ENCODE measurements at regions not wholly inside any gene's neighbourhood (a gene's known extent, or its start where the extent isn't known, plus 50 kb on each side); places are given as distances from the start of the nearest gene placed in this dataset.

DNA sequence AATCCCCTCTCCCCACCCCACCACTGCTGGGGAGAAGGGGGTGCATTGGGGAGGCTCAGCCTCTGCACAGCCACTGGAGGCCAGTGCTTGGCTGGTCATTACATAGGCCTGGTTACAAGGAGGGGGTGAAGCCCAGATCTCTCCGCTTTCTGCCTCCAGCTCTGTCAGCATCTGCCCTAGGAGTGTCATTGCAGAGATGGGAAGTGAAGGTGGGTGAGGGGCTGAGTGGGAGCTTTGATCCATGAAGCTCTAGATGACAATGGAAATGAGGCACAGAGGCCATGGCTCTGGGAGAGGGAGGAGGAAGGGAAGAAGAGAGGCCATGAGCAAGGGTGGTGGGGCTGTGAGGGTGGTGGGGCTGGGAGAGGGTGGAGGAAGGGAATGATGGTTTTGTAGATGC lies 411.6 kb downstream of the MATN1 start:
- no peak overlapping the region for H3K4me3 ChIP-seq (ENCODE audit: insufficient read depth, low read depth, low read length)
- peaks cover 8% of the 10 kb centered on the region for H3K9me3 Mint-ChIP-seq (ENCODE audit: unreplicated experiment)
- H3K9me3 ChIP-seq (ENCODE audit: insufficient read depth, low read depth, low read length), result no peaks in the 10 kb centered on the region
- no peak overlapping the region for H3K27ac Mint-ChIP-seq (ENCODE audit: unreplicated experiment)
- no peak overlapping the region for H3K9ac ChIP-seq (ENCODE audit: low read length)
- H3K27me3 ChIP-seq (ENCODE audit: insufficient read depth, low read length), result peaks cover 3% of the 10 kb centered on the region
- no peak overlapping the region for H3K4me2 ChIP-seq (ENCODE audit: low read length)
- H3K36me3 ChIP-seq (ENCODE audit: insufficient read depth, low read length), result no peaks in the 10 kb centered on the region
- H3K4me1 ChIP-seq (ENCODE audit: insufficient read depth, low read length), result no peaks in the 10 kb centered on the region
- no peak overlapping the region for H2AFZ ChIP-seq (ENCODE audit: low read depth, low read length)
- no peak for FAIRE-seq
- TF ChIP-seq EZH2 (IDR thresholded peaks at IDR 0.05; ENCODE audit: insufficient read depth, low read length), result no peak
- TF ChIP-seq, protein P1, sequence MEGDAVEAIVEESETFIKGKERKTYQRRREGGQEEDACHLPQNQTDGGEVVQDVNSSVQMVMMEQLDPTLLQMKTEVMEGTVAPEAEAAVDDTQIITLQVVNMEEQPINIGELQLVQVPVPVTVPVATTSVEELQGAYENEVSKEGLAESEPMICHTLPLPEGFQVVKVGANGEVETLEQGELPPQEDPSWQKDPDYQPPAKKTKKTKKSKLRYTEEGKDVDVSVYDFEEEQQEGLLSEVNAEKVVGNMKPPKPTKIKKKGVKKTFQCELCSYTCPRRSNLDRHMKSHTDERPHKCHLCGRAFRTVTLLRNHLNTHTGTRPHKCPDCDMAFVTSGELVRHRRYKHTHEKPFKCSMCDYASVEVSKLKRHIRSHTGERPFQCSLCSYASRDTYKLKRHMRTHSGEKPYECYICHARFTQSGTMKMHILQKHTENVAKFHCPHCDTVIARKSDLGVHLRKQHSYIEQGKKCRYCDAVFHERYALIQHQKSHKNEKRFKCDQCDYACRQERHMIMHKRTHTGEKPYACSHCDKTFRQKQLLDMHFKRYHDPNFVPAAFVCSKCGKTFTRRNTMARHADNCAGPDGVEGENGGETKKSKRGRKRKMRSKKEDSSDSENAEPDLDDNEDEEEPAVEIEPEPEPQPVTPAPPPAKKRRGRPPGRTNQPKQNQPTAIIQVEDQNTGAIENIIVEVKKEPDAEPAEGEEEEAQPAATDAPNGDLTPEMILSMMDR (IDR thresholded peaks at IDR 0.05; ENCODE audit: insufficient read depth, low read depth, low read length), result no peak
- H4K20me1 ChIP-seq (ENCODE audit: insufficient read depth, low read length), result no peaks in the 10 kb centered on the region
- no peak overlapping the region for H3K27ac ChIP-seq (ENCODE audit: low read depth, low read length)
- no peaks in the 10 kb centered on the region for H3K36me3 Mint-ChIP-seq (ENCODE audit: low read depth, unreplicated experiment)
- no peaks in the 10 kb centered on the region for H3K79me2 ChIP-seq (ENCODE audit: insufficient read depth, low read length)
- H3K4me1 Mint-ChIP-seq (ENCODE audit: low read depth, unreplicated experiment), result no peaks in the 10 kb centered on the region
- H3K27me3 Mint-ChIP-seq (ENCODE audit: low read depth, unreplicated experiment), result peaks cover 67% of the 10 kb centered on the region
- H3K4me3 Mint-ChIP-seq (ENCODE audit: unreplicated experiment), result no peak overlapping the region
- DNase-seq (ENCODE audit: low read depth), result no peak

- no peak for DNase-seq (ENCODE audit: low read depth)
- H3K4me1 ChIP-seq (ENCODE audit: insufficient read depth, low read length), result no peaks in the 10 kb centered on the region
- peaks cover 3% of the 10 kb centered on the region for H3K9me3 Mint-ChIP-seq (ENCODE audit: unreplicated experiment)
These were observed 412.2 kb downstream of the MATN1 start for GRCh38 chr1:30310966-30311742.

More at GRCh38 chr1:30310966-30311742, 412.2 kb downstream of the MATN1 start:
- no peak for FAIRE-seq
- TF ChIP-seq, protein P1 (IDR thresholded peaks at IDR 0.05; ENCODE audit: insufficient read depth, low read depth, low read length), result no peak
- no peak for TF ChIP-seq EZH2 (IDR thresholded peaks at IDR 0.05; ENCODE audit: insufficient read depth, low read length)
- Mint-ChIP-seq H3K27me3 (ENCODE audit: low read depth, unreplicated experiment) (peaks cover 67% of the 10 kb centered on the region), H3K36me3 (ENCODE audit: low read depth, unreplicated experiment) (no peaks in the 10 kb centered on the region), H3K27ac (ENCODE audit: unreplicated experiment) (no peak overlapping the region), H3K4me1 (ENCODE audit: low read depth, unreplicated experiment) (no peaks in the 10 kb centered on the region), H3K4me3 (ENCODE audit: unreplicated experiment) (no peak overlapping the region)
- Histone ChIP-seq H4K20me1 (ENCODE audit: insufficient read depth, low read length) (no peaks in the 10 kb centered on the region), H3K27me3 (ENCODE audit: insufficient read depth, low read length) (peaks cover 3% of the 10 kb centered on the region), H3K4me2 (ENCODE audit: low read length) (no peak overlapping the region), H3K27ac (ENCODE audit: low read depth, low read length) (no peak overlapping the region), H3K9ac (ENCODE audit: low read length) (no peak overlapping the region), H3K36me3 (ENCODE audit: insufficient read depth, low read length) (no peaks in the 10 kb centered on the region), H3K9me3 (ENCODE audit: insufficient read depth, low read depth, low read length) (no peaks in the 10 kb centered on the region), H3K4me3 (ENCODE audit: insufficient read depth, low read depth, low read length) (no peak overlapping the region), H3K79me2 (ENCODE audit: insufficient read depth, low read length) (no peaks in the 10 kb centered on the region), H2AFZ (ENCODE audit: low read depth, low read length) (no peak overlapping the region)
